Lower leg skin (tissue), 3 donors: ENCODE measurements at regions not wholly inside any gene's neighbourhood (a gene's known extent, or its start where the extent isn't known, plus 50 kb on each side); places are given as distances from the start of the nearest gene placed in this dataset.

Experiments
- POLR2A ChIP-seq, 2 donors: fragments of 450-650 bp; IDR thresholded peaks; one replicate each; pipeline ENCODE4 v1.6.1; 2016 to 2017; ENCODE audit warnings: antibody characterized with exemption in 2 of 2, mild to moderate bottlenecking in 1 of 2, moderate library complexity in 1 of 2
- TF ChIP-seq, protein P1 (sequence below), 3 donors: fragments of 450-650 bp; IDR thresholded peaks; one replicate each; pipeline ENCODE4 v1.5.1; 2016; ENCODE audit warnings: antibody characterized with exemption in 3 of 3, mild to moderate bottlenecking in 3 of 3, moderate library complexity in 2 of 3

DNA sequence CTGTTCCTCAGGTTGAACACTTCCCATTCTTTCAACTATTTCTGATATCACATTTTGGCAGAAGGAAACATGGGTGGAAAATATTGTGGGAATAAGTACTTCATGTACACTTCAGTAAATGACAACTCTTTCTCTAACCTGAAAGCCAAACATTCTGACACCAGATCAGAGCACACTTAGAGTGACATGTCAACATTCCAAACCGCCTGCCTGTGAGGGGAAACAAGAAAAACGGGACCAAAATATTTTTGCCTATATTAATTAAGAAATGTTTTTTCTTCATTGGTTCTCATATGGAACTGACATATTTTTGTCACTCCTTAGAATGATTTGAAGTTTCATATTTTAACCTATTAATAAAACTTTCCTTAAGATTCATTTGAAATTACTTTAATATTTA lies 483.1 kb downstream of the MAFB start:
- TF ChIP-seq, protein P1, sequence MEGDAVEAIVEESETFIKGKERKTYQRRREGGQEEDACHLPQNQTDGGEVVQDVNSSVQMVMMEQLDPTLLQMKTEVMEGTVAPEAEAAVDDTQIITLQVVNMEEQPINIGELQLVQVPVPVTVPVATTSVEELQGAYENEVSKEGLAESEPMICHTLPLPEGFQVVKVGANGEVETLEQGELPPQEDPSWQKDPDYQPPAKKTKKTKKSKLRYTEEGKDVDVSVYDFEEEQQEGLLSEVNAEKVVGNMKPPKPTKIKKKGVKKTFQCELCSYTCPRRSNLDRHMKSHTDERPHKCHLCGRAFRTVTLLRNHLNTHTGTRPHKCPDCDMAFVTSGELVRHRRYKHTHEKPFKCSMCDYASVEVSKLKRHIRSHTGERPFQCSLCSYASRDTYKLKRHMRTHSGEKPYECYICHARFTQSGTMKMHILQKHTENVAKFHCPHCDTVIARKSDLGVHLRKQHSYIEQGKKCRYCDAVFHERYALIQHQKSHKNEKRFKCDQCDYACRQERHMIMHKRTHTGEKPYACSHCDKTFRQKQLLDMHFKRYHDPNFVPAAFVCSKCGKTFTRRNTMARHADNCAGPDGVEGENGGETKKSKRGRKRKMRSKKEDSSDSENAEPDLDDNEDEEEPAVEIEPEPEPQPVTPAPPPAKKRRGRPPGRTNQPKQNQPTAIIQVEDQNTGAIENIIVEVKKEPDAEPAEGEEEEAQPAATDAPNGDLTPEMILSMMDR (IDR thresholded peaks at IDR 0.05): no peak
- TF ChIP-seq POLR2A (IDR thresholded peaks at IDR 0.05): no peak
